WTC11 (cell line): ENCODE measurements at regions not wholly inside any gene's neighbourhood (a gene's known extent, or its start where the extent isn't known, plus 50 kb on each side); places are given as distances from the start of the nearest gene placed in this dataset.

ENCODE experiments used
- ATAC-seq: fragments of 200-7000 bp; cut with Tn5 transposase; 2 replicates; pipeline ENCODE4 v1.10.0; 2021; ENCODE audit warnings: mild to moderate bottlenecking, moderate library complexity
- CTCF ChIA-PET: fragments of 300-600 bp; sonication (Branson Sonifier 250); formaldehyde crosslinking; loops from one replicate; lab custom pipeline; 2021; ENCODE audit warnings: antibody characterized with exemption; lab: Charles Lee
- POLR2A ChIA-PET: fragments of 350-600 bp; sonication (Branson Sonifier 250); formaldehyde crosslinking; loops from one replicate; lab custom pipeline; 2021; ENCODE audit warnings: antibody characterized with exemption; lab: Charles Lee
- DNase-seq: peaks from one replicate; pipeline ENCODE4 v3.0.0; 2021; ENCODE audit warnings: low spot score
- H3K27ac Mint-ChIP-seq: 2 replicates; pipeline ENCODE4 v1.8.0; 2021; ENCODE audit warnings: mixed read lengths
- H3K27me3 Mint-ChIP-seq: 2 replicates; pipeline ENCODE4 v1.8.0; 2021; ENCODE audit warnings: low read depth, mild to moderate bottlenecking, moderate library complexity, mixed read lengths
- H3K36me3 Mint-ChIP-seq: 2 replicates; pipeline ENCODE4 v1.8.0; 2021; ENCODE audit warnings: mixed read lengths
- H3K4me1 Mint-ChIP-seq: 2 replicates; pipeline ENCODE4 v1.8.0; 2022; ENCODE audit warnings: mixed read lengths
- H3K4me3 Mint-ChIP-seq: 2 replicates; pipeline ENCODE4 v1.8.0; 2021; ENCODE audit warnings: mild to moderate bottlenecking, moderate library complexity, mixed read lengths
- H3K9me3 Mint-ChIP-seq: 2 replicates; pipeline ENCODE4 v1.8.0; 2021; ENCODE audit warnings: mixed read lengths
- CBFB ChIP-seq: sonication (generic); formaldehyde crosslinking; IDR thresholded peaks from 2 replicates; pipeline ENCODE4 v1.8.1; 2022; ENCODE audit warnings: mild to moderate bottlenecking, low read depth, missing genetic modification reagents
- EMX1 ChIP-seq: fragments of 250-450 bp; sonication (Bioruptor Pico); IDR thresholded peaks from 2 replicates; pipeline ENCODE4 v1.8.0; 2021; ENCODE audit warnings: mild to moderate bottlenecking
- ETV6 ChIP-seq: sonication (generic); formaldehyde crosslinking; IDR thresholded peaks from 2 replicates; pipeline ENCODE4 v1.8.1; 2022; ENCODE audit warnings: mild to moderate bottlenecking, missing genetic modification reagents
- FOXJ3 ChIP-seq: sonication (generic); formaldehyde crosslinking; IDR thresholded peaks from 2 replicates; pipeline ENCODE4 v1.9.0; 2021; ENCODE audit warnings: missing genetic modification reagents, mild to moderate bottlenecking, borderline replicate concordance
- GABPB1 ChIP-seq: sonication (generic); formaldehyde crosslinking; IDR thresholded peaks from 2 replicates; pipeline ENCODE4 v1.8.1; 2023; ENCODE audit warnings: mild to moderate bottlenecking, missing genetic modification reagents
- IRF2 ChIP-seq: sonication (generic); formaldehyde crosslinking; IDR thresholded peaks from 2 replicates; pipeline ENCODE4 v1.8.0; 2022; ENCODE audit warnings: low read depth, missing genetic modification reagents, borderline replicate concordance
- JUN ChIP-seq: sonication (generic); formaldehyde crosslinking; IDR thresholded peaks from 2 replicates; pipeline ENCODE4 v1.8.0; 2023; ENCODE audit warnings: mild to moderate bottlenecking, missing genetic modification reagents
- NFATC4 ChIP-seq: fragments of 250-450 bp; sonication (Bioruptor Pico); IDR thresholded peaks from 2 replicates; pipeline ENCODE4 v1.9.0; 2021; ENCODE audit warnings: mild to moderate bottlenecking
- NFE2L1 ChIP-seq: sonication (generic); formaldehyde crosslinking; IDR thresholded peaks from 2 replicates; pipeline ENCODE4 v1.8.1; 2023; ENCODE audit warnings: missing genetic modification reagents
- NFYB ChIP-seq: sonication (generic); formaldehyde crosslinking; conservative IDR thresholded peaks from 2 replicates; pipeline ENCODE4 v1.8.0; 2022; ENCODE audit warnings: low read depth, missing genetic modification reagents
- NR2C2 ChIP-seq: sonication (generic); formaldehyde crosslinking; IDR thresholded peaks from 2 replicates; pipeline ENCODE4 v1.8.0; 2022; ENCODE audit warnings: mild to moderate bottlenecking, missing genetic modification reagents
- SMAD3 ChIP-seq: sonication (generic); formaldehyde crosslinking; IDR thresholded peaks from 2 replicates; pipeline ENCODE4 v1.8.0; 2022; ENCODE audit warnings: missing genetic modification reagents, mild to moderate bottlenecking, borderline replicate concordance
- SOX15 ChIP-seq: fragments of 250-450 bp; sonication (Bioruptor Pico); IDR thresholded peaks from 2 replicates; pipeline ENCODE4 v1.9.0; 2021; ENCODE audit warnings: mild to moderate bottlenecking
- ZNF281 ChIP-seq: sonication (generic); formaldehyde crosslinking; IDR thresholded peaks from 2 replicates; pipeline ENCODE4 v1.8.0; 2023; ENCODE audit warnings: mild to moderate bottlenecking, missing genetic modification reagents
- ZNF512 ChIP-seq: sonication (generic); formaldehyde crosslinking; IDR thresholded peaks from 2 replicates; pipeline ENCODE4 v1.8.1; 2022; ENCODE audit warnings: missing genetic modification reagents, borderline replicate concordance
- ZNF532 ChIP-seq: fragments of 250-450 bp; sonication (Bioruptor Pico); IDR thresholded peaks from 2 replicates; pipeline ENCODE4 v1.9.0; 2021; ENCODE audit warnings: mild to moderate bottlenecking, borderline replicate concordance
- TF ChIP-seq, protein P1 (sequence below): fragments of 250-450 bp; sonication (Bioruptor Pico); IDR thresholded peaks from 2 replicates; pipeline ENCODE4 v2.1.2; 2022; ENCODE audit warnings: mild to moderate bottlenecking, moderate library complexity
- TF ChIP-seq, protein P2 (sequence below): sonication (generic); formaldehyde crosslinking; IDR thresholded peaks from 2 replicates; pipeline ENCODE4 v1.8.1; 2022; ENCODE audit warnings: low read depth, mild to moderate bottlenecking, moderate library complexity, missing genetic modification reagents, borderline replicate concordance
- TF ChIP-seq, protein P3 (sequence below): fragments of 250-450 bp; sonication (Bioruptor Pico); IDR thresholded peaks from 2 replicates; pipeline ENCODE4 v1.8.0; 2021; ENCODE audit warnings: mild to moderate bottlenecking
- TF ChIP-seq, protein P4 (sequence below): sonication (generic); formaldehyde crosslinking; IDR thresholded peaks from 2 replicates; pipeline ENCODE4 v1.8.1; 2023; ENCODE audit warnings: mild to moderate bottlenecking, missing genetic modification reagents, moderate library complexity

DNA sequence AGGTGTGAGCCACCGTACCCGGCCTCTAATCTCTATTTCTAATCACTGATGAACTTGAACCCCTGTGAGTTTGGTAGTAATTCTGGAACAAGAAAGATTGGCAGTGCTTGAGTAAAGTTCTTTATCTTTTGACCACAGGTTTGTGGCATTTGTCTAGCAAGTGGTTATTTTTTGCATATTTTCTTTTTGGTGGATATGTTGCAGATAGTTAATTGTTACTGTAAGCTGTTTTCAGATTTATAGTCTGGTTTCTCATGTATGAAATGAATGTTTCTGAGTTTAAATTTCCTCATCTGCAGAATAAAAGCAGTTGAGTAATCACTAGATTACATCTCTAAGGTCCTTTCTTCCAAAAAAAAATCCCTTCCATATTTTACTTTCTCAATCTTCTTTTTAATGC, 105.2 kb downstream of the GASK1B start (continued):
- TF ChIP-seq ZNF512 (CRISPR knock-in tag) (no peak), IRF2 (CRISPR knock-in tag) (no peak), NFE2L1 (CRISPR knock-in tag) (no peak), NFYB (CRISPR knock-in tag) (no peak), FOXJ3 (no peak), NFATC4 (CRISPR knock-in tag) (no peak), GABPB1 (CRISPR knock-in tag) (no peak), ETV6 (CRISPR knock-in tag) (no peak)
- TF ChIP-seq, protein P1, sequence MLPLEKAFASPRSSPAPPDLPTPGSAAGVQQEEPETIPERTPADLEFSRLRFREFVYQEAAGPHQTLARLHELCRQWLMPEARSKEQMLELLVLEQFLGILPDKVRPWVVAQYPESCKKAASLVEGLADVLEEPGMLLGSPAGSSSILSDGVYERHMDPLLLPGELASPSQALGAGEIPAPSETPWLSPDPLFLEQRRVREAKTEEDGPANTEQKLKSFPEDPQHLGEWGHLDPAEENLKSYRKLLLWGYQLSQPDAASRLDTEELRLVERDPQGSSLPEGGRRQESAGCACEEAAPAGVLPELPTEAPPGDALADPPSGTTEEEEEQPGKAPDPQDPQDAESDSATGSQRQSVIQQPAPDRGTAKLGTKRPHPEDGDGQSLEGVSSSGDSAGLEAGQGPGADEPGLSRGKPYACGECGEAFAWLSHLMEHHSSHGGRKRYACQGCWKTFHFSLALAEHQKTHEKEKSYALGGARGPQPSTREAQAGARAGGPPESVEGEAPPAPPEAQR (CRISPR knock-in tag): no peak

DNA sequence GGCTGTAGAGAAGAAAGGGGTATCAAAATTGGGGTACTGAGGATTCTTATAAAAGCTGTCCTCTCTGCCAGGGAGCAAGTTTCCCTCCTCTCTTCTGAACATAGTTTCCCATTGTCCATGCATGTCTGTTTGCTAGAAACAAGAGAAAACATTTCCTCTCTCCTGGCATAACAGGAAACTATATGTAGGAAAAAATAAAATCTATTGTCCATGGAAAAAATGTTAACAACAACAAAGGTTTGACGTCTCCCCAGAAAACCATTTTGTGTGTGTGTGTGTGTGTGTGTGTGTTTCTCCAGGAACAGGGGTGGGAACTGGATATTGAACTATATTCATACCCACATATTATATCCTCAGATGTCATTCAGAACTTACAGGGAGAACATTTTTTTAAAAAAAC, 107.2 kb downstream of the GASK1B start:
- H3K4me3 Mint-ChIP-seq: no peak overlapping the region
- no peaks in the 10 kb centered on the region for H3K27me3 Mint-ChIP-seq
- CTCF ChIA-PET: no interaction called here
- DNase-seq: no peak
- POLR2A ChIA-PET: no interaction called here
- TF ChIP-seq JUN (CRISPR knock-in tag): no peak
- no peak for TF ChIP-seq ZNF532 (CRISPR knock-in tag)
- TF ChIP-seq CBFB (CRISPR knock-in tag): no peak
- H3K36me3 Mint-ChIP-seq: no peaks in the 10 kb centered on the region
- ATAC-seq: no peak
- H3K4me1 Mint-ChIP-seq: peaks cover 3% of the 10 kb centered on the region; the same call in 1 of the 2 replicates
- H3K9me3 Mint-ChIP-seq: no peaks in the 10 kb centered on the region
- H3K27ac Mint-ChIP-seq: no peak overlapping the region

GRCh38 chr4:158065176-158065575, 107.6 kb downstream of the GASK1B start:
- ChIA-PET POLR2A (no interaction called here), CTCF (no interaction called here)
- Mint-ChIP-seq H3K4me3 (no peak overlapping the region), H3K27ac (no peak overlapping the region), H3K4me1 (peaks cover 3% of the 10 kb centered on the region; the same call in 1 of the 2 replicates), H3K27me3 (no peaks in the 10 kb centered on the region), H3K9me3 (no peaks in the 10 kb centered on the region), H3K36me3 (no peaks in the 10 kb centered on the region)
- ATAC-seq (peak; percentile 81), DNase-seq (no peak)
- TF ChIP-seq, protein P2, sequence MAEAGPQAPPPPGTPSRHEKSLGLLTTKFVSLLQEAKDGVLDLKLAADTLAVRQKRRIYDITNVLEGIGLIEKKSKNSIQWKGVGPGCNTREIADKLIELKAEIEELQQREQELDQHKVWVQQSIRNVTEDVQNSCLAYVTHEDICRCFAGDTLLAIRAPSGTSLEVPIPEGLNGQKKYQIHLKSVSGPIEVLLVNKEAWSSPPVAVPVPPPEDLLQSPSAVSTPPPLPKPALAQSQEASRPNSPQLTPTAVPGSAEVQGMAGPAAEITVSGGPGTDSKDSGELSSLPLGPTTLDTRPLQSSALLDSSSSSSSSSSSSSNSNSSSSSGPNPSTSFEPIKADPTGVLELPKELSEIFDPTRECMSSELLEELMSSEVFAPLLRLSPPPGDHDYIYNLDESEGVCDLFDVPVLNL: no peak
- TF ChIP-seq EMX1 (CRISPR knock-in tag) (no peak), SOX15 (CRISPR knock-in tag) (no peak), NR2C2 (CRISPR knock-in tag) (no peak), ZNF281 (CRISPR knock-in tag) (no peak), JUN (CRISPR knock-in tag) (no peak), SMAD3 (no peak), GABPB1 (CRISPR knock-in tag) (no peak)
- TF ChIP-seq, protein P3, sequence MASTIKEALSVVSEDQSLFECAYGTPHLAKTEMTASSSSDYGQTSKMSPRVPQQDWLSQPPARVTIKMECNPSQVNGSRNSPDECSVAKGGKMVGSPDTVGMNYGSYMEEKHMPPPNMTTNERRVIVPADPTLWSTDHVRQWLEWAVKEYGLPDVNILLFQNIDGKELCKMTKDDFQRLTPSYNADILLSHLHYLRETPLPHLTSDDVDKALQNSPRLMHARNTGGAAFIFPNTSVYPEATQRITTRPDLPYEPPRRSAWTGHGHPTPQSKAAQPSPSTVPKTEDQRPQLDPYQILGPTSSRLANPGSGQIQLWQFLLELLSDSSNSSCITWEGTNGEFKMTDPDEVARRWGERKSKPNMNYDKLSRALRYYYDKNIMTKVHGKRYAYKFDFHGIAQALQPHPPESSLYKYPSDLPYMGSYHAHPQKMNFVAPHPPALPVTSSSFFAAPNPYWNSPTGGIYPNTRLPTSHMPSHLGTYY (CRISPR knock-in tag): no peak
- TF ChIP-seq, protein P4, sequence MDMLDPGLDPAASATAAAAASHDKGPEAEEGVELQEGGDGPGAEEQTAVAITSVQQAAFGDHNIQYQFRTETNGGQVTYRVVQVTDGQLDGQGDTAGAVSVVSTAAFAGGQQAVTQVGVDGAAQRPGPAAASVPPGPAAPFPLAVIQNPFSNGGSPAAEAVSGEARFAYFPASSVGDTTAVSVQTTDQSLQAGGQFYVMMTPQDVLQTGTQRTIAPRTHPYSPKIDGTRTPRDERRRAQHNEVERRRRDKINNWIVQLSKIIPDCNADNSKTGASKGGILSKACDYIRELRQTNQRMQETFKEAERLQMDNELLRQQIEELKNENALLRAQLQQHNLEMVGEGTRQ (CRISPR knock-in tag): no peak
